Smooth muscle cell of the brain vasculature (primary cell): ENCODE measurements at regions not wholly inside any gene's neighbourhood (a gene's known extent, or its start where the extent isn't known, plus 50 kb on each side); places are given as distances from the start of the nearest gene placed in this dataset.
"Not testable (repeated sequence)": the region's sequence is repeated elsewhere in the genome, so short reads cannot be mapped to it uniquely, and the experiment has no call there.

Experiments used
- DNase-seq: peaks from one replicate; pipeline ENCODE4 v3.0.0-alpha.2; 2012; ENCODE audit warnings: low read depth, low spot score

DNA sequence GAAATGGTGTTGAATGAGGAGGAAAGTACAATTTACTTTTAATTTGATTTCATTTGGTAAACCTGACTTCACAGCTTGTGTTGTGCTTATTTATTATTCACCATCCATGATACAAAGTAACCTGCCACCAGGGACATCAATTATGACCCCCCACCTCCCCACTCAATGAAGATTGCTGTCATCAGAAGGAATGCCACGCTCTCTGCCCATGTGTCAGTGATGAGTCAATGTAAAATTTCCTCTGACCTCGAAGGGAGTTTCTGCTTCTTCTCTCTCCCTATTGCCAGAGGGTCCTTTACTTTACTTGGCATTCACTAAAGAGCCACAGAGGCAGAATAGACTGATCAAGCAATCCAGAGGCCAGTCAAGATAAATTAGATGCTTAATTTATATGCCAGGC lies 759.7 kb downstream of the CDH11 start:
- no peak for DNase-seq

DNA sequence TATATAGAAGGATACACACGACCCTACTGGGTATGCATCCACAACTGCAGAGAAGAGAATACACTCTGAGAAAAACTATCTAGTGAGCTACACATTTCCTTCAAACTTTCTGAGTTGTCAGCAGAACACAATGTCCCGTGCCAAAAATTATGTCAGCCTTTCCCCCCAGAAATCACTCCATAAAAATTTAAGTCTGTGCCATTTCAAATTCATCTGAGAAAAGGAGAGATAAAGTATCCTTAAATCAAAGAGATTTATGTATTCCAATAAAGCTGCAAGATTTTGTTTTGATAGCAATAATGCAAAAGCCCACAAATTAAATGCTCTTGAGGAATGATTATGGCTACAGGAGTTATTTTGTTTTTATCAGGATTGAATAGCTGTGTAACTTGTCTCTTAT lies 760.1 kb downstream of the CDH11 start:
- DNase-seq: no peak

- DNase-seq: no peak
Observed at GRCh38 chr16:64358291-64358690, 763.6 kb downstream of the CDH11 start.

DNA sequence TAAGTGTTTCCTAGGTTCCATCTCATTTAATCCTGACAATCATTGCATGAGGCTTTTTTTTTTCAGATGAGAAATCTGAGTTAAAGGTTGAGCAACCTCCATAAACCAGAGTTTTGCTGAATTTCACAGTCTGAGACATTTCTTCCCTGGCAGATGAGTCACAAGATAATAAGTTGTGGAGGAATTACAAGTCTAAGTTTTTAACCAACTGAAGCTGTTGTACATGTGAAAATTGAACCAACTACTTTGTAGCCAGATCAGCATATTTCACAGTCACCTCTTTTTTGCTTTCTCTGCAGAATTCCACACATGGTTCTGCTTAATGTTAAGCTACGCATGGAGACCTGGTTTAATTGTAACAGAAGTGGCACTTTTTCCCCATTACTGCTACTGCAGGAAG lies 765.6 kb downstream of the CDH11 start:
- peak; percentile 51 for DNase-seq

DNA sequence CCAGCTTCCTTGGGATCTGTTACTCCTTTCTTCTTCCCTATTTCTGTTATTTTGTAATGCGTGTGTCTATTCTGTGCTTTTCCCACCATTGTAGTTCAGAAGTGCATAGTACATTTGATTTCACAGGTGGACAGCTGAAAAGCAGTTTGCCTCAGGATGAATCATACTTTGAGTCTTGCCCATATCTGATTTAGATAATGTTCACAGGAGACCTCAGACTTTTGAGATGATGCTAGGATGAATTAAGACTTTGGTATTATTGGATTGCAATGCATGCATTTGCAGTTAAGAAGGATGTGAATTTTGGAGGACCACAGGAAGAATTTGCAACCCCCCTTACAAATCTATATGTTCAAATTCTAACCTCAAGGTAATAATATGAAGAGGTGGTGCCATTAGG lies 769.6 kb downstream of the CDH11 start:
- DNase-seq: no peak

DNA sequence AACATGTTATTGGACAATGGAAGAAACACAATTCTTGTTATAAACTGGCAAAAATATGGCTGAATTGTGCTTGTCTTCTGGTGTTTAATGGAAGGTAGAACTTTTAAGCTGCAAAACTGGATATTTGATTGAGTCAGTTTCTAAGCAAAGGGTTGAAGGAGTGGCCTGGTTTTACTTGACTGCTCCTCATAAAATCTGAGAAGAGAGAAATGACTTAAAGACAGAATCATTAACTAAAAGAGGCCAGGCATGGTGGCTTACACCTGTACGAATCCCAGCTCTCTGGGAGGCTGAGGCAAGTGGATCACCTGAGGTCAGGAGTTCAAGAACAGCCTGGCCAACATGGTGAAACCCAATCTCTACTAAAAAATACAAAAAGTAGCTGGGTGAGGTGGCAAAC lies 770.7 kb downstream of the CDH11 start:
- DNase-seq: no peak

DNA sequence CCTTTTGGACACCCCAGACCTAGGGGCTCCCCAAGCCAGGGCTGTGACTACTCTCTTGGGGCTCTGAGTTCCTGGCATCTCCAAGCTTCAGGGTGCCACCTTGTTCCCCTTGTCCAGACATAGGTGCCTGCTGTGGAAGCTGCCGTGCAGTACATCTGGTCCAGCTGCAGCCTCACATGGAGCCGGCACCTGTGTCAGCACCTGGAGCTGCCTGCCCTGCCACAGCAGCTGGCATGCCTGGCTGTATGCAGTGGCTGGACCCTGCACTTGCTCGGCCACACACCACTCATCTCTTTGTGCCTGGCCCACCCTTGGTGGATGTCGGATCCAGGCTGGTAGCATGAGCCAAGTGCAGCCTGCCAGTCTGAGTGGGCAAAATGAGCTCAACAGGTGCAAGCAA lies 775.8 kb downstream of the CDH11 start:
- DNase-seq: no peak

DNA sequence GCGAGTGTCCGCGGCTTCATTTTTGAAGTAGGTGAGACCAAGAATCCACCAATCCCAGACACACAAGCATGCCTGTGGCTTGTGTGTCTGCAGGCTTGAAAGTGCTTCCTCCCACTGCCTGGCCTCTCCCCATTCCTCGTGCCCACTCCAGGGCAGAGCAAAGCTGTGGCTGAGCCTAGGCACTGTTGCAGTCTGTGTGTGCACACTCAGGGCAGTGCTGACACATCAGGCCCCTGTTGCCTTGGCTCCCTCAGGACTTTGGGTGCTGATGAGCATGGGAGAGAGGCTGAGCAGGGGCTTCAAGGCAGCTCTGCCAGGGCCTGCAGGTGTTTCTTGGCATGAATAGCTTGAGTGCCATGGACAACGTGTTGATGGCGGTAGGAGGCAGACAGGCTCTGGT lies 776.7 kb downstream of the CDH11 start:
- DNase-seq: no peak

- not testable (repeated sequence) for DNase-seq
Observed at GRCh38 chr16:64343820-64344443, 777.9 kb downstream of the CDH11 start.

DNA sequence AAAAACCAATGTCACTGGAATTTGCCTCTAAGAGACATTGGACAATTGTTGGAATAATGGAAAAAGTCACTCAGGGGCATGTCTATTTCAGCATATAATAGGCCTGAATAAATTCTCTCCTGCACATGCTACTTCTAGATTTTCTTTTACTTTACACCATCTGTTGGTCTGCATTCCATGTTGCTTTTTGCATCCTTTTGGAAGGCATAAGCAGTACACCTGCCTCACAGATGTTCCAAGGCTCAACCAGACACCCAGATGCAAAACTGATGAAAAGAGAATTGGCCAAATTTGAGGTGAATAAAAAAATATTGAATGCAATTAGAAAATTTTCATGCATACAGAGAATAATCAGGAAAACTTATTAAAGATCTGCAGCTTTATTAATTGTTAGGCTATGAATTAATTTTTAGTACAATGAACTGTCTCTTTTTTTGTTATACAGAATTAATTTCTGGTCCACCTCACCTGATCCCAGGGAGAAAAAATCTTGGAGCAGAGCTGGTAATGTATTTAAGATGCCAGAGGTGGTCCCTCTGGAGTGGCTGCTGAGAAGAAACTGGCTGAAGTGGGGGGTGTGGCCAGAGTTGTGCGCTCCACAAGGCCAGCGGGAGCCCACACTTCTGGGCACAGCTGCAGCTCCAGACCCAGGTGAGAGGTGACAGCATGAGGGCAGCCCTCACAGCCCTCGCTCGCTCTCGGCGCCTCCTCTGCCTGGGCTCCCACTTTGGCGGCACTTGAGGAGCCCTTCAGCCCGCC lies 778.6 kb downstream of the CDH11 start:
- no peak for DNase-seq

DNA sequence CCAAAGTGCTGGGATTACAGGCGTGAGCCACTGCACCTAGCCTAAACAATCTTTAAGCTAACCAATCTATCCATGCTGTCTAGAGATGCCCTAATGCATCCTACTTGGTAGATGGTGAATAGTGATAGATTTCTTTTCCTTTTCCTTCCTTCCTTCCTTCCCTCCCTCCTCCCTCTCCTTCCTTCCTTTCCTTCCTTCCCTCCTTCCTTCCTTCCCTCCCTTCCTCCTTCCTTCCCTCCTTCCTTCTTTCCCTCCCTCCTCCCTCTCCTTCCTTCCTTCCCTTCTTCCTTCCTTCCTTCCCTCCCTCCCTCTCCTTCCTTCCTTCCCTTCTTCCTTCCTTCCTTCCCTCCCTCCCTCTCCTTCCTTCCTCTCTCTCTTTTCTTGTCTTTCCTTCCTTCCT lies 780.5 kb downstream of the CDH11 start:
- not testable (repeated sequence) for DNase-seq

DNA sequence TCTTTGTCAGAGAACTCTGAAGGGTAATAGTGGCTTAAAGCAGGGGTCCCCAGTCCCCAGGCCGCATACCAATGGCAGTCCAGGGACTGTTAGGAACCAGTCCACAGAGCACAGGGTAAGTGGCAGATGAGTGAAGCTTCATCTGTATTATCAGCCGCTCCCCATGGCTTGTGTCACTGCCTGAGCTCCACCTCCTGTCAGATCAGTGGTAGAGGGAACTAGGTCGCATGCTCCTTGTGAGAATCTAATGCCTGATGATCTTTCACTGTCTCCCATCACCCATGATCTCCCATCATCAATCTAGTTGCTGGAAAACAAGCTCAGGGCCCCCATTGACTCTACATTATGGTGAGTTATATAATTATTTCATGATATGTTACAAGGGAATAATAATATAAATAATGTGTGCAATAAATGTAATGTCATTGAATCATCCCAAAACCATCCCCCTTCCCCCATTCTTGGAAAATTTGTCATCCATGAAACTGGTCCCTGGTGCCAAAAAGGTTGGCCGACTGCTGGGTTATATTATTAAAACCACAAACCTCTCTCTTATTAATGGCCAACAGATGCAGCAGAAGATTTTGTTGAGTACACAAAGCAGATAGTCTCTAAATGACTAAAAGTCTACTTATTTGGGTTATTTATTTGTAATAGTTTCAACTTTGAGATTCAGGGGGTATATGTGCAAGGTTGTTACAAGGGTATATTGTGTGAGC lies 782.7 kb downstream of the CDH11 start:
- DNase-seq: no peak

- no peak for DNase-seq
Observed at GRCh38 chr16:64321881-64322280, 800.0 kb downstream of the CDH11 start.

- DNase-seq: no peak
Observed at GRCh38 chr16:64321066-64321465, 800.8 kb downstream of the CDH11 start.

DNA sequence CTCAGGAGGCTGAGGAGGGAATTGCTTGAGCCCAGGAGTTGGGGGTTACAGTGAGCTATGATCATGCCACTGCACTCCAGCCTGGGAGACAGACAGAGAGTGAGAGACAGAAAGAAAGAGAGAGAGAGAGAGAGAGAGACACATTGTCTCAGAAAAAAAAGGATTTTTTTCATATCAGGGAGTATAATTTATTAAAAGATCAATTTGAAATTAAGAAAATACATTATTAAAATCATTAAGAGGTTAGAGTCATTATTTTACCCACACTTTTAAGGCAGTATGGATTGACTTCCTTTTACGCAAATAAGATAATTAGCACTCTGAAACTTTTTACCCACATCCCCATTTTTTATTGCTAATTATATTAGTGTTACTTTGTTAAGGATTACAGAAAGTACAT lies 804.3 kb downstream of the CDH11 start:
- no peak for DNase-seq

GRCh38 chr16:64313726-64314125 lies 808.1 kb downstream of the CDH11 start:
- DNase-seq: no peak

DNA sequence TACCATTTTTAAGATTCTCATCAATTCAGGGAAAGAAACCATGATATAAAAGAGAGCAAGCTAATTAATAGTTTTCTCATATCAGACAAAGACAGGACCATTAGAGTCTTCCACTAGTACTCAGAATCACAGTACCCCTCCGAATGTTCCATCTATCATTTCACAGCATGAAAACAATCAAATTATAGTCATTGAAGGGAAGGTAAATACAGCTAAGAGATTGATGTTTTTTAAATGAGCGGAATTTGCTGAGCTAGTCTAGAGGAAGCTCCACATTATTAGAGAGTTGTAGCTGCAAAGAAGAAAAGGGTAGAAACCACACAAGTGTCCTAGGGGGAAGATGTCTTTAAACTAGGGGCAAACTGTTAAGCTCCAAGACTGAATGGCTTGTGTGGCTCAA lies 808.9 kb downstream of the CDH11 start:
- DNase-seq: no peak

GRCh38 chr16:64312292-64312691 lies 809.6 kb downstream of the CDH11 start:
- DNase-seq: no peak

- no peak for DNase-seq
Observed at GRCh38 chr16:64311241-64311640, 810.6 kb downstream of the CDH11 start.

- DNase-seq: no peak
Observed at GRCh38 chr16:64309398-64310110, 812.3 kb downstream of the CDH11 start.

GRCh38 chr16:64308721-64309120 lies 813.1 kb downstream of the CDH11 start:
- DNase-seq: no peak

DNA sequence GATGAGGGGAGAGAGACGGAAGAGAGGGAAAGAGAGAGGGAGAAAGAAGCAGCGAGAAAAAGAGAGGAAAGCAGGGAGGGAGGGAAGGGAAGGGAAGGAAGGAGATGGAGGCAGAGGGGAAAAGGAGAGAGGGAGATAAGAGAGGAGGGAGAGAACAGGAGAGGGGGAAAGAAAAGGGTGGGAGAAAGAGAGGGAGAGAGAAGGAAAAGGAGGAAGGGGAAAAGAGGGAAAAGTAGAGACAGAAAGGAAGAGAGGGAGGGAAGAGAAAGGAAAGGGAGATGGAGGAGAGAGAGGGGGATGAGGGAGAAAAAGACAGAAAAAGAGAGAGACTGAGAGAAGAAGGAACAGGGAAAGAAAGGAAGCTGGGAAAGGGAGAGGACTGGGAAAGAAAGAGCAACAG lies 814.4 kb downstream of the CDH11 start:
- DNase-seq: no peak
